Glutamatergic neuron (in vitro differentiated cells): ENCODE measurements at regions not wholly inside any gene's neighbourhood (a gene's known extent, or its start where the extent isn't known, plus 50 kb on each side); places are given as distances from the start of the nearest gene placed in this dataset.
"Not testable (repeated sequence)": the region's sequence is repeated elsewhere in the genome, so short reads cannot be mapped to it uniquely, and the experiment has no call there.

ENCODE experiments used
- DNase-seq: peaks from one replicate; pipeline ENCODE4 v3.0.0; 2022
- H3K27ac Mint-ChIP-seq: one replicate; pipeline ENCODE4 v1.8.0; 2020; ENCODE audit warnings: mild to moderate bottlenecking, mixed read lengths, inconsistent platforms; ENCODE audit not compliant: unreplicated experiment
- H3K27me3 Mint-ChIP-seq: one replicate; pipeline ENCODE4 v1.8.0; 2020; ENCODE audit warnings: mild to moderate bottlenecking, moderate library complexity, mixed read lengths, inconsistent platforms; ENCODE audit not compliant: unreplicated experiment
- H3K36me3 Mint-ChIP-seq: one replicate; pipeline ENCODE4 v1.8.0; 2020; ENCODE audit warnings: mild to moderate bottlenecking, mixed read lengths, inconsistent platforms; ENCODE audit not compliant: unreplicated experiment
- H3K4me1 Mint-ChIP-seq: one replicate; pipeline ENCODE4 v1.8.0; 2020; ENCODE audit warnings: mild to moderate bottlenecking, low read depth, mixed read lengths, inconsistent platforms; ENCODE audit not compliant: unreplicated experiment
- H3K4me3 Mint-ChIP-seq: one replicate; pipeline ENCODE4 v1.8.0; 2020; ENCODE audit warnings: mild to moderate bottlenecking, mixed read lengths, inconsistent platforms; ENCODE audit not compliant: unreplicated experiment
- H3K9me3 Mint-ChIP-seq: one replicate; pipeline ENCODE4 v1.8.0; 2020; ENCODE audit warnings: mild to moderate bottlenecking, moderate library complexity, mixed read lengths, inconsistent platforms; ENCODE audit not compliant: unreplicated experiment
- CTCF ChIP-seq: fragments of 200-600 bp; sonication (generic); IDR thresholded peaks from one replicate; pipeline ENCODE4 v1.5.0; 2021; ENCODE audit not compliant: partially characterized antibody, unreplicated experiment

GRCh38 chr12:115790526-115790925, 487.0 kb downstream of the MED13L start:
- H3K36me3 Mint-ChIP-seq, result peaks cover 1% of the 10 kb centered on the region
- DNase-seq, result no peak
- H3K27me3 Mint-ChIP-seq, result peaks cover 3% of the 10 kb centered on the region
- peaks cover 2% of the 10 kb centered on the region for H3K9me3 Mint-ChIP-seq
- H3K4me1 Mint-ChIP-seq, result no peaks in the 10 kb centered on the region
- TF ChIP-seq CTCF, result no peak
- H3K27ac Mint-ChIP-seq, result no peak overlapping the region
- no peak overlapping the region for H3K4me3 Mint-ChIP-seq

- not testable (repeated sequence) for H3K4me3 Mint-ChIP-seq, H3K9me3 Mint-ChIP-seq, DNase-seq, H3K27ac Mint-ChIP-seq, H3K4me1 Mint-ChIP-seq, H3K27me3 Mint-ChIP-seq, H3K36me3 Mint-ChIP-seq
These were observed 491.0 kb downstream of the MED13L start for GRCh38 chr12:115786490-115786889.

- Mint-ChIP-seq H3K9me3 (no peaks in the 10 kb centered on the region), H3K4me1 (no peaks in the 10 kb centered on the region), H3K27me3 (peaks cover 2% of the 10 kb centered on the region), H3K4me3 (no peak overlapping the region), H3K27ac (no peak overlapping the region), H3K36me3 (no peaks in the 10 kb centered on the region)
- TF ChIP-seq CTCF, result no peak
- no peak for DNase-seq
These were observed 491.9 kb downstream of the MED13L start for GRCh38 chr12:115785548-115785947.

GRCh38 chr12:115776399-115776798, 501.1 kb downstream of the MED13L start:
- no peaks in the 10 kb centered on the region for H3K4me1 Mint-ChIP-seq
- no peak overlapping the region for H3K4me3 Mint-ChIP-seq
- H3K9me3 Mint-ChIP-seq, result no peaks in the 10 kb centered on the region
- no peaks in the 10 kb centered on the region for H3K36me3 Mint-ChIP-seq
- no peaks in the 10 kb centered on the region for H3K27me3 Mint-ChIP-seq
- no peak for TF ChIP-seq CTCF
- no peak overlapping the region for H3K27ac Mint-ChIP-seq
- DNase-seq, result no peak

- Mint-ChIP-seq H3K36me3 (no peaks in the 10 kb centered on the region), H3K27ac (no peak overlapping the region), H3K4me3 (no peak overlapping the region), H3K4me1 (no peaks in the 10 kb centered on the region), H3K27me3 (peaks cover 1% of the 10 kb centered on the region), H3K9me3 (no peaks in the 10 kb centered on the region)
- no peak for TF ChIP-seq CTCF
- DNase-seq, result no peak
These were observed 503.2 kb downstream of the MED13L start for GRCh38 chr12:115774148-115774895.
